Heart right ventricle (tissue), 16 donors: ENCODE measurements at regions not wholly inside any gene's neighbourhood (a gene's known extent, or its start where the extent isn't known, plus 50 kb on each side); places are given as distances from the start of the nearest gene placed in this dataset.

Experiments
- ATAC-seq, 8 donors: fragments of 200-7000 bp; cut with Tn5 transposase; one replicate each; pipeline ENCODE4 v1.9.1; 2020; ENCODE audit warnings: mild to moderate bottlenecking in 8 of 8, moderate library complexity in 8 of 8, moderate number of reproducible peaks in 1 of 8
- DNase-seq, 2 donors: peaks; one replicate each; pipeline ENCODE4 v3.0.0-alpha.2; 2020
- H3K27ac ChIP-seq, 10 donors: fragments of 200-600 bp; sonication (generic) in 2 of 10; one replicate each; pipeline versions ENCODE4 v1.5.0 to v1.8.0; 2020 to 2022; ENCODE audit warnings: mild to moderate bottlenecking in 3 of 10
- H3K27me3 ChIP-seq, 7 donors: fragments of 200-600 bp; one replicate each; pipeline ENCODE4 v1.8.0; 2021 to 2022; ENCODE audit warnings: mild to moderate bottlenecking in 2 of 7
- H3K36me3 ChIP-seq, 9 donors: fragments of 200-600 bp; sonication (generic) in 1 of 9; one replicate each; pipeline versions ENCODE4 v1.5.0 to v1.8.0; 2020 to 2022; ENCODE audit warnings: mild to moderate bottlenecking in 2 of 9
- H3K4me1 ChIP-seq, 9 donors: fragments of 200-600 bp; sonication (generic) in 1 of 9; one replicate each; pipeline versions ENCODE4 v1.5.0 to v1.8.0; 2020 to 2022; ENCODE audit warnings: mild to moderate bottlenecking in 4 of 9
- H3K4me3 ChIP-seq, 10 donors: fragments of 200-600 bp; sonication (generic) in 2 of 10; one replicate each; pipeline versions ENCODE4 v1.5.0 to v1.8.0; 2020 to 2022; ENCODE audit warnings: mild to moderate bottlenecking in 7 of 10, moderate library complexity in 2 of 10
- H3K9me3 ChIP-seq, 11 donors: fragments of 200-600 bp in 10 of 11; sonication (generic) in 2 of 11; one replicate each; pipeline versions ENCODE4 v1.5.0 to v1.8.0; 2013 to 2022; ENCODE audit warnings: mild to moderate bottlenecking in 2 of 11, control low read depth in 1 of 11, moderate library complexity in 1 of 11
- CTCF ChIP-seq, 9 donors: fragments of 200-600 bp; sonication (generic) in 2 of 9; IDR thresholded peaks; one replicate each; pipeline versions ENCODE4 v1.5.0 to v1.8.0; 2021 to 2022; ENCODE audit warnings: antibody characterized with exemption in 9 of 9, mild to moderate bottlenecking in 5 of 9, moderate library complexity in 1 of 9
- WGBS, 2 donors: extraction: QIAGEN DNeasy Blood & Tissue Kit; methylation state at CpG; one replicate each; pipeline ENCODE4 v1.1.7; 2013; ENCODE audit warnings: inconsistent platforms in 1 of 2; 5-methylcytosine and 5-hydroxymethylcytosine counted together
- intact Hi-C, 10 donors: fragments of 100-400 bp; cut with DNase I; formaldehyde crosslinking; loops; one replicate each; pipeline versions ENCODE4 v1.11.1 to v1.14.2; 2022
- donor health status: Arrhythmogenic right ventricular cardiomyopathy.
- donor health status: ischemic (EF 13 %, LVEDD 7.1; RV severe dilation, severe dysfunction).
- donor health status: healthy with polysubstance abuse.
- donor health status: DM: no; HTN: yes; CAD: no.
- donor health status: DM: no; HTN: no; CAD: no.
- donor health status: ischemic (EF 25% LVEDD 6.9; RV normal size, moderate dysfunction).
- donor health status: ischemic (EF 25% LVEDD 5.7; RV mildly dilated, moderate dysfunction).
- donor health status: healthy.
- donor health status: DM: yes; HTN: yes; CAD: no.
- donor health status: Ischemic cardiomyopathy.
- donor health status: ischemic (EF 35%, LVEDD 5.7; RV mildly dilated, moderate dysfunction).
- donor health status: nonischemic (EF 11% LVEDD 7.7; RV severe dilation, severe dysfunction).
- donor health status: DM: yes; HTN: yes; CAD: no.
- donor health status: PGD.
- donor health status: ischemic (EF 29% LVEDD 5.4; RV normal size, mild dysfunction).
- donor health status: nonischemic (EF 23%, LVEDD 6.1; RV moderate dilation, normal function).

GRCh38 chr1:60146884-60147283, 73.3 kb upstream of the C1orf87 start:
- no peak for TF ChIP-seq CTCF (IDR thresholded peaks at IDR 0.05)
- DNase-seq (no peak), ATAC-seq (no peak)
- peaks cover 0 to 3% (median 0%) of the 10 kb centered on the region in 7 donors for H3K27me3 ChIP-seq
- H3K4me3 ChIP-seq: no peak overlapping the region
- 81 to 84% methylated on average over 1 of the region's 1 CpG for WGBS, 2 donors
- H3K36me3 ChIP-seq: no peaks in the 10 kb centered on the region
- intact Hi-C loops: loop anchor here in 1 of 10 donors (10.0 kb wide), 1 partner anchor 162 kb away; no protein-coding TSS in a partner anchor
- peaks cover 0 to 8% (median 0%) of the 10 kb centered on the region in 9 donors for H3K4me1 ChIP-seq
- H3K27ac ChIP-seq: no peak overlapping the region
- H3K9me3 ChIP-seq: no peaks in the 10 kb centered on the region

GRCh38 chr1:60145771-60146170, 72.2 kb upstream of the C1orf87 start:
- Histone ChIP-seq H3K4me3 (no peak overlapping the region), H3K27me3 (peaks cover 0 to 6% (median 0%) of the 10 kb centered on the region in 7 donors), H3K4me1 (peaks cover 0 to 8% (median 0%) of the 10 kb centered on the region in 9 donors), H3K27ac (no peak overlapping the region), H3K36me3 (no peaks in the 10 kb centered on the region), H3K9me3 (no peaks in the 10 kb centered on the region)
- no peak for ATAC-seq
- intact Hi-C loops: loop anchor here in 1 of 10 donors (10.0 kb wide), 1 partner anchor 161 kb away; no protein-coding TSS in a partner anchor
- DNase-seq: no peak
- WGBS, 2 donors: 86 to 87% methylated on average over 1 of the region's 1 CpG
- TF ChIP-seq CTCF (IDR thresholded peaks at IDR 0.05): no peak

- no peaks in the 10 kb centered on the region for H3K4me1 ChIP-seq
- TF ChIP-seq CTCF (IDR thresholded peaks at IDR 0.05): no peak
- no peaks in the 10 kb centered on the region for H3K9me3 ChIP-seq
- intact Hi-C loops: loop anchor here in 1 of 10 donors (10.0 kb wide), 1 partner anchor 157 kb away; no protein-coding TSS in a partner anchor
- no peak overlapping the region for H3K27ac ChIP-seq
- H3K4me3 ChIP-seq: no peak overlapping the region
- H3K27me3 ChIP-seq: peaks cover 0 to 8% (median 0%) of the 10 kb centered on the region in 7 donors
- 90 to 92% methylated on average over 1 of the region's 1 CpG for WGBS, 2 donors
- DNase-seq (no peak), ATAC-seq (no peak)
- no peaks in the 10 kb centered on the region for H3K36me3 ChIP-seq
Measured at GRCh38 chr1:60141743-60142142, 68.2 kb upstream of the C1orf87 start.

- Histone ChIP-seq H3K27me3 (peaks cover 0 to 8% (median 0%) of the 10 kb centered on the region in 7 donors), H3K9me3 (no peaks in the 10 kb centered on the region), H3K4me3 (no peak overlapping the region), H3K36me3 (no peaks in the 10 kb centered on the region), H3K27ac (no peak overlapping the region), H3K4me1 (no peaks in the 10 kb centered on the region)
- ATAC-seq (no peak), DNase-seq (no peak)
- WGBS, 2 donors: 83 to 86% methylated on average over 4 of the region's 4 CpGs
- intact Hi-C loops: loop anchor here in 1 of 10 donors (10.0 kb wide), 1 partner anchor 156 kb away; no protein-coding TSS in a partner anchor
- no peak for TF ChIP-seq CTCF (IDR thresholded peaks at IDR 0.05)
Measured at GRCh38 chr1:60141276-60141675, 67.7 kb upstream of the C1orf87 start.
